Endodermal cell (in vitro differentiated cells): ENCODE measurements at regions not wholly inside any gene's neighbourhood (a gene's known extent, or its start where the extent isn't known, plus 50 kb on each side); places are given as distances from the start of the nearest gene placed in this dataset.

Source experiments
- DNase-seq: peaks from one replicate; pipeline ENCODE4 v3.0.0-alpha.2; 2017
- H3K27ac ChIP-seq: 2 replicates; pipeline ENCODE4 v1.5.1; 2013; ENCODE audit warnings: mild to moderate bottlenecking, low read depth, low read length, moderate library complexity
- H3K27me3 ChIP-seq: 2 replicates; pipeline ENCODE4 v1.6.1; 2013; ENCODE audit warnings: mild to moderate bottlenecking, low read length, moderate library complexity; ENCODE audit not compliant: insufficient read depth, control insufficient read depth, poor library complexity, severe bottlenecking
- H3K36me3 ChIP-seq: 2 replicates; pipeline ENCODE4 v1.7.0; 2013; ENCODE audit warnings: mild to moderate bottlenecking, low read length, moderate library complexity; ENCODE audit not compliant: control insufficient read depth, insufficient read depth
- H3K4me1 ChIP-seq: one replicate; pipeline ENCODE4 v1.7.0; 2013; ENCODE audit warnings: low read length; ENCODE audit not compliant: control insufficient read depth, insufficient read depth
- H3K4me3 ChIP-seq: 2 replicates; pipeline ENCODE4 v1.5.1; 2013; ENCODE audit warnings: mild to moderate bottlenecking, low read length, moderate library complexity
- H3K9ac ChIP-seq: 2 replicates; pipeline ENCODE4 v1.6.1; 2013; ENCODE audit warnings: mild to moderate bottlenecking, low read length, moderate library complexity; ENCODE audit not compliant: poor library complexity, severe bottlenecking; ENCODE audit errors: extremely low read depth
- H3K9me3 ChIP-seq: 2 replicates; pipeline ENCODE4 v1.6.1; 2013; ENCODE audit warnings: mild to moderate bottlenecking, low read length, moderate library complexity; ENCODE audit not compliant: control insufficient read depth
- H3K27ac Mint-ChIP-seq: 2 replicates; pipeline ENCODE4 v1.8.0; 2020; ENCODE audit warnings: mixed read lengths
- H3K27me3 Mint-ChIP-seq: 2 replicates; pipeline ENCODE4 v1.8.0; 2021; ENCODE audit warnings: mild to moderate bottlenecking, mixed read lengths; ENCODE audit not compliant: insufficient read depth
- H3K36me3 Mint-ChIP-seq: 2 replicates; pipeline ENCODE4 v1.8.0; 2020; ENCODE audit warnings: low read depth, mixed read lengths
- H3K4me1 Mint-ChIP-seq: 2 replicates; pipeline ENCODE4 v1.8.0; 2020; ENCODE audit warnings: mixed read lengths
- H3K4me3 Mint-ChIP-seq: 2 replicates; pipeline ENCODE4 v1.8.0; 2020; ENCODE audit warnings: mild to moderate bottlenecking, moderate library complexity, mixed read lengths
- H3K9me3 Mint-ChIP-seq: 2 replicates; pipeline ENCODE4 v1.8.0; 2020; ENCODE audit warnings: mild to moderate bottlenecking, mixed read lengths
- WGBS, 2 experiments: methylation state at CpG; one replicate each; pipeline versions ENCODE4 v1.1.5 to v1.1.7; 2013; ENCODE audit warnings: missing lambda C conversion rate in 2 of 2, mixed read lengths in 1 of 2; ENCODE audit not compliant: insufficient coverage in 1 of 2, insufficient read length in 1 of 2; 5-methylcytosine and 5-hydroxymethylcytosine counted together
- TF ChIP-seq, protein P1 (sequence below): fragments of 200-600 bp; sonication (generic); conservative IDR thresholded peaks from 2 replicates; pipeline ENCODE4 v1.5.0; 2021; ENCODE audit warnings: antibody characterized with exemption, mild to moderate bottlenecking

DNA sequence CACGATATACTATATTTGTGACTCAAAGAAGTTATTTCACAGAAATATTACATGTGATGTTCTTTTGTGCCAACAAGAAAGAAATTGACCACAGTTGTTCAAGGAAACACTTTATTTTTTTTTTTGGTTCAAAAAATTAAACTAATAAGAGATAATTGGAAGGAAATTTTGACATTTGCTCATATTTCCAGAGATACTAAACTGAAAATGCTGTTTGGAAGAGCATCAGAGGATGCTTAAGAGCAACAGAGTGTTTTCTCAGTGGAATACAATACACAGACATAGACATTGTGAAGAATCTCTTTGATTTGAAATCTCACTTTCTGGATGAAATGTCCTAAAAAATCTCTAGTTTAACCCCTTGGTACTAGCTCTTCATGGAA lies 760.4 kb upstream of the CXADR start:
- Histone ChIP-seq H3K27ac (no peak overlapping the region), H3K4me3 (no peak overlapping the region), H3K36me3 (no peaks in the 10 kb centered on the region), H3K27me3 (no peaks in the 10 kb centered on the region), H3K4me1 (no peaks in the 10 kb centered on the region), H3K9me3 (no peaks in the 10 kb centered on the region), H3K9ac (no peak overlapping the region)
- H3K27ac Mint-ChIP-seq = no peak overlapping the region
- no peak overlapping the region for H3K4me3 Mint-ChIP-seq
- H3K36me3 Mint-ChIP-seq = no peaks in the 10 kb centered on the region
- H3K4me1 Mint-ChIP-seq = peaks cover 2% of the 10 kb centered on the region
- no peaks in the 10 kb centered on the region for H3K27me3 Mint-ChIP-seq
- TF ChIP-seq, protein P1, sequence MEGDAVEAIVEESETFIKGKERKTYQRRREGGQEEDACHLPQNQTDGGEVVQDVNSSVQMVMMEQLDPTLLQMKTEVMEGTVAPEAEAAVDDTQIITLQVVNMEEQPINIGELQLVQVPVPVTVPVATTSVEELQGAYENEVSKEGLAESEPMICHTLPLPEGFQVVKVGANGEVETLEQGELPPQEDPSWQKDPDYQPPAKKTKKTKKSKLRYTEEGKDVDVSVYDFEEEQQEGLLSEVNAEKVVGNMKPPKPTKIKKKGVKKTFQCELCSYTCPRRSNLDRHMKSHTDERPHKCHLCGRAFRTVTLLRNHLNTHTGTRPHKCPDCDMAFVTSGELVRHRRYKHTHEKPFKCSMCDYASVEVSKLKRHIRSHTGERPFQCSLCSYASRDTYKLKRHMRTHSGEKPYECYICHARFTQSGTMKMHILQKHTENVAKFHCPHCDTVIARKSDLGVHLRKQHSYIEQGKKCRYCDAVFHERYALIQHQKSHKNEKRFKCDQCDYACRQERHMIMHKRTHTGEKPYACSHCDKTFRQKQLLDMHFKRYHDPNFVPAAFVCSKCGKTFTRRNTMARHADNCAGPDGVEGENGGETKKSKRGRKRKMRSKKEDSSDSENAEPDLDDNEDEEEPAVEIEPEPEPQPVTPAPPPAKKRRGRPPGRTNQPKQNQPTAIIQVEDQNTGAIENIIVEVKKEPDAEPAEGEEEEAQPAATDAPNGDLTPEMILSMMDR = no peak
- DNase-seq = no peak
- 80% methylated on average over 1 of the region's 1 CpG; no CpG with 5 or more reads in 1 of the 2 experiments for WGBS, 2 experiments
- H3K9me3 Mint-ChIP-seq = no peaks in the 10 kb centered on the region

DNA sequence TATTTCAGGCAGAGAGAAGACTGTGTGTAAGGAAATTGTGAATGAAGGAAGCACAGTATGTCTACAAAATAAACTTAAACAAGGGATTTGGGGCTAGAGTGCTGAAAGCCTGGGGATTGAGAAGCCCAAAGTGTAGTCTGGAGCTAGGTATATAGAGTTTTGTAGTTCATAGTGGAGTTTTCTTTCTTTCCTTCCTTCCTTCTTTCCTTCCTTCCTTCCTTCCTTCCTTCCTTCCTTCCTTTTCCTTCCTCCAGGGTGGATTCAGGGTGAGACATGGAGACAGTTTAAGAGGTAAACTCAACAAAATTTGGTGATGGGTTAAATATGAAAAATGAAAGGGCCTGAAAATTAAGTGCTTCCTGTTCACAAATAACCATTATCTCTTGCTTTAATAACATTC lies 757.8 kb upstream of the CXADR start:
- no peaks in the 10 kb centered on the region for H3K27me3 Mint-ChIP-seq
- no peaks in the 10 kb centered on the region for H3K36me3 Mint-ChIP-seq

DNA sequence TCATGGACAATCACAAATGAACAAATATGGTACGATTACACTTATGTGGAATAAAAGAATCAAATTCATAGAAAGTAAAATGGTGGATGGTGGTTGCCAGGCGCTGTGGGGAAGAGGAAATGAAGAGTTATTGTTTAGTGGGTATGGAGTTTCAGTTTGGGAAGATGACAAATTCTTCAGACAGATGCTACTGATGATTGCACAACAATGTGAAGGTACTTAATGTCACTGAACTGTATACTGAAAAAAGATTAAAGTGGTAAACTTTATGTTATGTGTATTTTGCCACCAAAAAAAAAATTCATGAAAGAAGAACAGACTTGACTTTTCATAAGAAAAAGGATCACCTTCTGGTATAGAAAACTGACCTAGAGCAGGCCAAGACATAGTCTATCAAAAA lies 745.6 kb upstream of the CXADR start:
- Histone ChIP-seq H3K36me3 (no peaks in the 10 kb centered on the region), H3K9me3 (no peaks in the 10 kb centered on the region), H3K27me3 (no peaks in the 10 kb centered on the region), H3K27ac (no peak overlapping the region), H3K9ac (no peak overlapping the region), H3K4me1 (no peaks in the 10 kb centered on the region), H3K4me3 (no peak overlapping the region)
- no peak for DNase-seq
- H3K36me3 Mint-ChIP-seq = no peaks in the 10 kb centered on the region
- TF ChIP-seq, protein P1 = no peak
- no peak overlapping the region for H3K4me3 Mint-ChIP-seq
- H3K27me3 Mint-ChIP-seq = no peaks in the 10 kb centered on the region
- WGBS, 2 experiments = 100% methylated on average over 2 of the region's 2 CpGs
- H3K4me1 Mint-ChIP-seq = no peaks in the 10 kb centered on the region
- no peak overlapping the region for H3K27ac Mint-ChIP-seq
- peaks cover 7% of the 10 kb centered on the region for H3K9me3 Mint-ChIP-seq

More for the DNA sequence above, 757.8 kb upstream of the CXADR start:
- TF ChIP-seq, protein P1 = no peak
- H3K9me3 Mint-ChIP-seq = no peaks in the 10 kb centered on the region
- H3K4me1 Mint-ChIP-seq = peaks cover 2% of the 10 kb centered on the region
- Histone ChIP-seq H3K27ac (no peak overlapping the region), H3K36me3 (no peaks in the 10 kb centered on the region), H3K9ac (no peak overlapping the region), H3K9me3 (no peaks in the 10 kb centered on the region), H3K4me1 (no peaks in the 10 kb centered on the region), H3K4me3 (no peak overlapping the region), H3K27me3 (no peaks in the 10 kb centered on the region)
- no peak overlapping the region for H3K27ac Mint-ChIP-seq
- no peak for DNase-seq
- no peak overlapping the region for H3K4me3 Mint-ChIP-seq
